ENCODE measurements at regions not wholly inside any gene's neighbourhood (a gene's known extent, or its start where the extent isn't known, plus 50 kb on each side); places are given as distances from the start of the nearest gene placed in this dataset.

DNA sequence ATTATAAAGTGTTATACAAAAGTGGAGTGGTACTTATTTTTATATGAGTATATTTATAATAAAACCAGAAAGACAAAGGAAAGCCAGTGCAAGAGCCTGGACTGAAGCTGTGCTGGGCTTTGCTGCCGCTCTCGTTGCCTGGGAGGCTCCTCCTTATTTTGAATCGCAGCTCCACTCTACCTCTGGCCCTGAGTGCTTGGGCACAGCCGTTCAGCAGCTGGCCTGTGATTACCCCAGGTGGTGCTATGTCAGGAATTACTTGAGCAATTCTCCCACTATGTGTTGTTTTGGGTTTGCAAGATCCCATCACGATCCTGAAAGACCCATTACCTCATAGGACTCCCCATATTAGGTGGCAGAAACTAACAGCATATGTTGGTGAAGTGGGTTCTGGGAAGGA is 53.0 kb upstream of the LCLAT1 start:
- TF ChIP-seq EZH2phosphoT487 (IDR thresholded peaks at IDR 0.05; ENCODE audit: borderline replicate concordance, low read length): no peak
- TF ChIP-seq, protein P1, sequence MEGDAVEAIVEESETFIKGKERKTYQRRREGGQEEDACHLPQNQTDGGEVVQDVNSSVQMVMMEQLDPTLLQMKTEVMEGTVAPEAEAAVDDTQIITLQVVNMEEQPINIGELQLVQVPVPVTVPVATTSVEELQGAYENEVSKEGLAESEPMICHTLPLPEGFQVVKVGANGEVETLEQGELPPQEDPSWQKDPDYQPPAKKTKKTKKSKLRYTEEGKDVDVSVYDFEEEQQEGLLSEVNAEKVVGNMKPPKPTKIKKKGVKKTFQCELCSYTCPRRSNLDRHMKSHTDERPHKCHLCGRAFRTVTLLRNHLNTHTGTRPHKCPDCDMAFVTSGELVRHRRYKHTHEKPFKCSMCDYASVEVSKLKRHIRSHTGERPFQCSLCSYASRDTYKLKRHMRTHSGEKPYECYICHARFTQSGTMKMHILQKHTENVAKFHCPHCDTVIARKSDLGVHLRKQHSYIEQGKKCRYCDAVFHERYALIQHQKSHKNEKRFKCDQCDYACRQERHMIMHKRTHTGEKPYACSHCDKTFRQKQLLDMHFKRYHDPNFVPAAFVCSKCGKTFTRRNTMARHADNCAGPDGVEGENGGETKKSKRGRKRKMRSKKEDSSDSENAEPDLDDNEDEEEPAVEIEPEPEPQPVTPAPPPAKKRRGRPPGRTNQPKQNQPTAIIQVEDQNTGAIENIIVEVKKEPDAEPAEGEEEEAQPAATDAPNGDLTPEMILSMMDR (IDR thresholded peaks at IDR 0.05; ENCODE audit: low read depth, low read length, poor library complexity, severe bottlenecking): no peak
- no peaks in the 10 kb centered on the region for H3F3A ChIP-seq (ENCODE audit: control insufficient read depth, insufficient read depth)
- no peaks in the 10 kb centered on the region for H4K20me1 ChIP-seq (ENCODE audit: control insufficient read depth, insufficient read depth, low read depth, low read length)
- H3K27ac ChIP-seq (ENCODE audit: low read depth, low read length): no peak overlapping the region
- no peaks in the 10 kb centered on the region for H3K27me3 ChIP-seq (ENCODE audit: control insufficient read depth, low read length)
- H3K9me3 ChIP-seq (ENCODE audit: control insufficient read depth, insufficient read depth, low read length): no peaks in the 10 kb centered on the region
- no peak overlapping the region for H3K4me3 ChIP-seq (ENCODE audit: low read length)
- no peaks in the 10 kb centered on the region for H3K36me3 ChIP-seq (ENCODE audit: control insufficient read depth, low read length)
- H3K4me2 ChIP-seq (ENCODE audit: low read length): no peak overlapping the region
- H3K9me2 ChIP-seq (replicated peaks; ENCODE audit: control insufficient read depth, low read length): no peaks in the 10 kb centered on the region
- H3K79me2 ChIP-seq (ENCODE audit: control insufficient read depth, low read length): no peaks in the 10 kb centered on the region
- H3K4me1 ChIP-seq (ENCODE audit: control insufficient read depth, low read length): no peaks in the 10 kb centered on the region

DNA sequence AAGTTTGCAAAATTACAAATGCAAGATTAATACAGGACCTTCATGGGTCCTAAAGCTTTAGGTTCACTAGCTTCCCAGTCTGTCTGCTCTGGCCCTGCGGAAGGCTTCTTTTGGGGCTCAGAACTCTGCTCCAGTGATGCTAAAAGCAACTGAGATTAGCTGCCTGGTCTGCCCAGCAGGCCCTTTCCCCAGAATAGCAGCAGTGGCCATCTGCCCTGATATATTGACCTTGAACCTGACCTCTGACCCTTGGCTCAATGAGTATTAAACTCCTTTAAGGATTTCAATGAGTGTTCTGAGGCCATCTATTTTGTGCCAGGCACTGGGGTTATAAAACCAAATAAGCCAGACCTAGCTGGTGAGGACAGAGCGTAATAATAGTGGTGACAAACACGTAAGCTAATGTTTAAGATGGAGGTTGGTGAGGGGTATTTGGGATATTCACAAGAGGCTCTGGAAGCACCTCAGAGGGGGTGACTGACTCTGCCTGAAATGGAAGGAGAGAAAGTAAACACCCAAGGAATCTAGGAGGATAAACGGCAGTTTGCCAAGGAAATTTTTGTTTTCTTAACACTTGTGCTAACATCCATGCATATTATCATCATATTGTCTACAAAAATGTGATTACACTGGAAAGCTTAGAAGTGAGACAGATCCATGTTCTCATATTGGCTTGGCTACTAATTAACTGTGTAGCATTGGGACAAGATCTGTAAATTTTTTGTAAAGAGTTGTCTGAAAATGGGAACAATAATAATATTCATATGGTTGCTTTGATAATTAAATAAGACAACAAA is 50.4 kb upstream of the LCLAT1 start:
- Histone ChIP-seq H3K9me3 (ENCODE audit: control insufficient read depth, insufficient read depth, low read length) (no peaks in the 10 kb centered on the region), H3K36me3 (ENCODE audit: control insufficient read depth, low read length) (no peaks in the 10 kb centered on the region), H3K4me1 (ENCODE audit: control insufficient read depth, low read length) (no peaks in the 10 kb centered on the region), H3K4me3 (ENCODE audit: low read length) (no peak overlapping the region), H3K27ac (ENCODE audit: low read depth, low read length) (no peak overlapping the region), H3K9me2 (replicated peaks; ENCODE audit: control insufficient read depth, low read length) (no peaks in the 10 kb centered on the region), H3K27me3 (ENCODE audit: control insufficient read depth, low read length) (no peaks in the 10 kb centered on the region), H3K4me2 (ENCODE audit: low read length) (no peak overlapping the region), H3F3A (ENCODE audit: control insufficient read depth, insufficient read depth) (no peaks in the 10 kb centered on the region), H4K20me1 (ENCODE audit: control insufficient read depth, insufficient read depth, low read depth, low read length) (no peaks in the 10 kb centered on the region), H3K79me2 (ENCODE audit: control insufficient read depth, low read length) (no peaks in the 10 kb centered on the region)
- no peak for TF ChIP-seq EZH2phosphoT487 (IDR thresholded peaks at IDR 0.05; ENCODE audit: borderline replicate concordance, low read length)
- TF ChIP-seq, protein P1 (IDR thresholded peaks at IDR 0.05; ENCODE audit: low read depth, low read length, poor library complexity, severe bottlenecking): no peak

Data from DOHH2 (cell line).